Adrenal gland (tissue), 5 donors: ENCODE measurements at regions not wholly inside any gene's neighbourhood (a gene's known extent, or its start where the extent isn't known, plus 50 kb on each side); places are given as distances from the start of the nearest gene placed in this dataset.

ENCODE experiments used
- POLR2A ChIP-seq, 2 donors: fragments of 450-650 bp; IDR thresholded peaks; one replicate each; pipeline ENCODE4 v1.6.1; 2017; ENCODE audit warnings: antibody characterized with exemption in 2 of 2, mild to moderate bottlenecking in 2 of 2, moderate library complexity in 1 of 2
- TF ChIP-seq, protein P1 (sequence below), 6 experiments: fragments of 450-650 bp in 4 of 6; fragments of 200-600 bp in 2 of 6; sonication (generic) in 1 of 6; IDR thresholded peaks; 1 replicate in 5 of 6; 2 replicates in 1 of 6; pipeline versions ENCODE4 v1.5.1 to v1.8.0; 2016 to 2021; ENCODE audit warnings: antibody characterized with exemption in 6 of 6, mild to moderate bottlenecking in 2 of 6, moderate library complexity in 1 of 6
- donor health status: DM: no; HTN: no; CAD: no.

DNA sequence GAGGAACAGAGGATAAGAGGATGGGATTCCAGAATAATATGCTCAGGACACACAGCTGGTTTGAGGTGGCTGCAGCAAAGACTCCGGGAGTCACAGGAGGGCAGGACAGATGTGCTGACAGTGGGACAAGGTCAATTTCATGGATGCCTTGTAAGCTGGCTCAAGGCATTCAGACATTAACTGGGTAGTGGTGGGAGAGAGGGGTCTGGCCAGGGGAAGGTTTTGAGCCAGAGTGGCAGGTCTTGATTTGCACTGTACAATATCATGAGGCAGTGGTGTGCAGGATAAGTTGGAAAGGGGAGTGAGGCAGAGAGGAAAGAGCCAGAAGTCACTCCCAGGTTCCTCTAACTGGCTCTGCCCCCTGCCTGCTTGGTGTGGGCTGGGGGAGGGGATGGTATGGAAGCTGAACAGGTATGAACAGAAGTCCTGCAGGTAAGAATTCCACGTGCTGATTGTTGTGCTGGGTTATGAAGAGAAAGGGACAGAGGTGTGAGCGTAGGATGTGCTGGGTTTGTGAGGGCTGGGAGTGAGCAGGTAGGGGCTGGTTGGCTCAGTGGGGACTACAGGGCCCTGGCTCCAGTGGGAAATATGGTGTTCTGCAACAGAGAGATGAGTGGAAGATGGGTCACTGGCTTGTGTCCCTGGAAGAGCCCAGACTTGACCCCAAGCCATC is 141.7 kb upstream of the COPS8 start:
- TF ChIP-seq, protein P1, sequence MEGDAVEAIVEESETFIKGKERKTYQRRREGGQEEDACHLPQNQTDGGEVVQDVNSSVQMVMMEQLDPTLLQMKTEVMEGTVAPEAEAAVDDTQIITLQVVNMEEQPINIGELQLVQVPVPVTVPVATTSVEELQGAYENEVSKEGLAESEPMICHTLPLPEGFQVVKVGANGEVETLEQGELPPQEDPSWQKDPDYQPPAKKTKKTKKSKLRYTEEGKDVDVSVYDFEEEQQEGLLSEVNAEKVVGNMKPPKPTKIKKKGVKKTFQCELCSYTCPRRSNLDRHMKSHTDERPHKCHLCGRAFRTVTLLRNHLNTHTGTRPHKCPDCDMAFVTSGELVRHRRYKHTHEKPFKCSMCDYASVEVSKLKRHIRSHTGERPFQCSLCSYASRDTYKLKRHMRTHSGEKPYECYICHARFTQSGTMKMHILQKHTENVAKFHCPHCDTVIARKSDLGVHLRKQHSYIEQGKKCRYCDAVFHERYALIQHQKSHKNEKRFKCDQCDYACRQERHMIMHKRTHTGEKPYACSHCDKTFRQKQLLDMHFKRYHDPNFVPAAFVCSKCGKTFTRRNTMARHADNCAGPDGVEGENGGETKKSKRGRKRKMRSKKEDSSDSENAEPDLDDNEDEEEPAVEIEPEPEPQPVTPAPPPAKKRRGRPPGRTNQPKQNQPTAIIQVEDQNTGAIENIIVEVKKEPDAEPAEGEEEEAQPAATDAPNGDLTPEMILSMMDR (IDR thresholded peaks at IDR 0.05) = no peak
- TF ChIP-seq POLR2A (IDR thresholded peaks at IDR 0.05) = no peak
